GM21360 (cell line): ENCODE measurements at regions not wholly inside any gene's neighbourhood (a gene's known extent, or its start where the extent isn't known, plus 50 kb on each side); places are given as distances from the start of the nearest gene placed in this dataset.

Experiments
- ATAC-seq: cut with Tn5 transposase; IDR thresholded peaks from one replicate; pipeline ENCODE4 v1.9.1; 2021; ENCODE audit warnings: mild to moderate bottlenecking, moderate library complexity; ENCODE audit not compliant: unreplicated experiment

DNA sequence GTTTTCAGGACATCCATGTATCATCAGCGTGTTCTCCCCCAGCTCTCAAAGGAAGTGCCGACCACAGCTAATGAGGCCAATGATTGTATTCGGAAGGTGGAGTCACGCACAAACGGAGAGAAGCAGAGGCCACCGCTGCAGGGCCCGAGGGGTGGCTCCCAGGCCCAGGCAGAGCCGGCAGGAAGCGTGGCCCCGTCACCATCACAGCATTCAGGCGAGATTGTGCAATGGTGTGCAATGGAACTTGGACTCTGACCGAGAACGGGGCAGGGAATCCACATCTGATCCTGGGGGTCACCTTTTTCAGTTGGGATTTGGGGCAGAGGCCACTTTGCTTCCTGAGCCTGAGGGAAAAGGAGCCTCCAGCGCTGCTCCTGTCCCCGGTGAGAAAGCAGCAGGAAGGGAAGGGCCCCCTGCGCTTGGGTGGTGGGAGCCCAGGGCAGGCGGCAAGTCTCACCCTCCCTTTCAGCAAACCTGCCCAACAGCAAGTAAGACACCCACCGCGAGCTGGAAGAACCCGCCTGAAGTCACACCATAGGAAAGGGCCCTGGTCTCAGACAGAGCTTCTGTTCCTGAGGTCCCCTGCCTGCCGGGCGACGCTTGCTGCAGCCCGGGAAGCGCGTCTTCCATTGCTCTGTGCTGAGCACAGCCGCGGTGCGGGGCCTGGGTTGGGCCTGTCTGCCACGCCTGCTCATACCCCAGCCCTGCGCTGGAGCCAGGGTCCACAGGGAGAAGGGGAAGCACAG lies 1430.7 kb downstream of the BRD1 start:
- no peak for ATAC-seq

DNA sequence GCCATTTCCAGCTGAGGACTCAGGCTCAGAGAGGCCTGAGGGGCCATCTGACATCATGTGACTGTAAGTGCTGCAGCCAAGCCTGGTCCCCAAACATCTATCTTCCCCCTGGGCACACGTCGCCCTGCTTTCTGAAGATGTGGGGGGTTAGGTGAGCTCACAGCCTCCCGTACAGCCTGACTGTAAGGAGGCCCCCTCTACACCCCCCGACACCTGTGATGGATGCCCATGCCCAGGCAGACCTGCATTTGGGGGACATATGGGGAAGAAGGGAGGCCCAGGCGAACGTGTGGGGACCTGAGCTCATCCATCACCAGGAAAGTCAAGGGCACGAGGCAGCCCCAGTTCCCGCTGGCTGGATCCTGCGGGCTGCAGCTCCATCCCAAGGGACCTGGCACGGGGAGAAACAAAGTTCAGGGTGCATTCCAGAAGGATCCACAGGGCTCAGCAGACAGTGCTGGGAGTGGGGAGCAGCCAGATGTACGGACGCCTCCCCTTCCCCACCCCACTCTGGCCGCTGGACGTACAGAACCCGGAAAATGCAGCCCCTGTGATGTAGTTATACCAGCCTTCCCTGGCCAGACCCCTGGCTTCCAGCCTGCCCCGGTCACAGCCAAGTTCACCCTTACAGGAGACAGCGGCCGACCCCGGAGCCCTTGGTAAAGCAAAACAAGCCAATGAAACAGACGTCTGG lies 1431.4 kb downstream of the BRD1 start:
- ATAC-seq: no peak

DNA sequence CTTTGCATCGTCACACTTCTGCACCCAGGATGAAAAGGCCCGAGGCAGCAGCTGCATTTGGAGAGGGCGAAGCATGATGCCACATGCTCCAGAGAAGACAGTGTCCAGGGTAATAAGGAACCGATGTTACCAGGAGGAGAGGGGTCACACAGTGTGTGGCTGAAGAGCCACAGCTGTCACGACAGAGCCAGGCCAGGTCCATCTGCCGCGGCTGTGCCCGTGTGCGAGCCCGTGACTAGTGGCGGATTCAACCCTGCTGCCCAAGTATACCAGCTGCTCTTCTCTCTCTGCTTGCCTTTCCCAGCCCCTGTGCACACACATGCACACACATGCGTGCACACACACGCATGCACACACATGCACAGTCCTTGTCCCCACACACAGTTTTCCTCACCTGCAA lies 1432.5 kb downstream of the BRD1 start:
- ATAC-seq: no peak

DNA sequence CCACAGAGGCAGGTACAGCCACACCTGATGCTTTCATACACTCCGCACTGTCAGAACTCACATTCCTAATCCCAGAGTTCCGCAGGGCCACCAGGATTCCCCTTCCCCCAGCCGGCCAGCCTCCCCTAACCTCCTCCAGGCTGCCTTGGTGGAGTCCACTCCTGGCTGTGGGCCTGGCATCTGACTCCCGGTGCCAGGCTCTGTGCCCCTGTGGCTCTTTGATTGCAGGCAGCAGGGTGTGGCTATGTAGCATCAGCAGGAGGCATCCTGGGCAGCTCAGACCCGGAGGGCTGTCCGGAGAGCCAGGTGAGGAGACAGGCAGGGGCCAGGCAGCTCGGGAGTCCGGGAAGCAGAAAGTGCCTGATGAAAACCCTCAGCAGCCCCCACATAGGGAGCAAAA lies 1432.9 kb downstream of the BRD1 start:
- ATAC-seq: no peak

DNA sequence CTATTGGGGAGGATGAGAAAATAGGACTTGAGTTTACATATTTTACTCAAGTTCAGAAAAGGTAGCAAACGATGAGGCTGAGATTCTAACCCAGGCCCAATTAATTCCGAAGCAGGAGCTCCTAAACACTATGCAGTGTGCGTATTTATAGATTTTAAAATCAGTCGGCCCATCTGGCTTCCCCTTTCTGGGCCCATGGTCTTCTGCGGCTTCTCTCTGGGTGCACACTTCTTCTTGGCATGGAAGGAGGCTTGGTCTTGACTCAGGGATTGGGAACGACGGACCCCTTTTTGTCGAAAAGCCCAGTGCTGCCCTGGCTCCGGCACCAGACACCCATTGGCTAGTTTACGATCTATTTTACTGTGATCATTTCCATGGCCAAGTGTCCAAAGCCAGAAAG lies 1433.8 kb downstream of the BRD1 start:
- ATAC-seq: no peak

DNA sequence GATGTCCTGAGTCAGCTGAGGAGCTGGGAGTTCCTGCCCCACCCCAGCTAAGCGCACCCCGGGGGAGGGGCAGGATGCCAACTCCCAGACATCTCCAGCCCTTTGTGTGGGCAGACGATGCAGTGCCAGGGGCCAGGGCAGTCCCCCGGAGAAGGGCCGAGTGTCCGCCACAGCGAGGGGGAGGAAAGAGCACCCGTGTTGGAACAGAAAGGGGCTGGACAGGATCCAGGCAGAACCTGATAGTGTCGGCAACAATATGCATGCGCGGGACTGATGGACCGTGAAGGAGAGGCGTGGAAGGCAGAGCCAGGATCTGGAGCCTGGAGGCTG lies 1434.7 kb downstream of the BRD1 start:
- ATAC-seq: no peak

DNA sequence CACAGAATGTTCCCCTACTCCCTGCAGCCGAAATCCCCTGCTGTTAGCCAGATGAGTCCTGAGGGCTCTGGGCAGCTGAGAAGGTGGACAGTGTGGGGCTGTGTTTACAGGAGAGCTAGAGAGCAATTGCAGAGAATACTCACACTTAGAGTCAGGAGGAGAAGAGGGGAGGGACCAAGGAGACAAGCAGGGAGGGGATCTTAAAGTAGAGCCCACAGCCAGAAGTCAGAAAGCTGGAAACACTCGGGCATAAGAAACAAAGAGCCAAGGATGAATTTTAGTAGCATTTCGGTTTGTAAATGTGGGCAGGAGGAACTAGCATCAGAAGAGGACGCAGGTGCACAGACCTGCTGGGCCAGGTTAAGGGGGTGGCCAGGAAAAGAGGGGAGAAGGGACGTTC lies 1435.9 kb downstream of the BRD1 start:
- ATAC-seq: no peak

DNA sequence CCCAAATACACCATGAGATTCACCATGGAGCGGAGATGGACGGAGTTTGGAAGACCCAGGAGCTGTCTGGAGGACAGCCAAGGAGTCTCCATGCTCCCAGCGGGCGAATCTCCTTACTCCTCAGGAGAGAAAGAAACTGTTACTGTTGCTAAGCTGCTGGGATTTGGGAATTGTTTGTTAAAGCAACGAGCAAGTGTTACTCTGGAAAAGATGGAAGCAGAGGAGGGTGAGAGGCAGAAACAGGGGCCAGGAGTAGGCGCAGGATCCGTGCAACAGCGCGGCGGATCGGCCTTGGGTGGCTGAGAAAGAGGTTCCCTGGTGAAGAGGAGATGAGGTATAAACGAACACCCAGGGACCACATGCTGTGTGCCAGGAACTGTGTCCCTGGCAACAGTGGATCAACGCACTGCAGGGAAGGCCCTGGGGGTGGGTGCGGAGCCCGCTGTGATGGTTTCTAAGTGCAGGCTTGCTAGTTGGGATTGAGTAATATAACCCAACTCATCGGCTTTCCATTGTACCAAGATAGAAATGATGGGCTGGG lies 1436.4 kb downstream of the BRD1 start:
- no peak for ATAC-seq

DNA sequence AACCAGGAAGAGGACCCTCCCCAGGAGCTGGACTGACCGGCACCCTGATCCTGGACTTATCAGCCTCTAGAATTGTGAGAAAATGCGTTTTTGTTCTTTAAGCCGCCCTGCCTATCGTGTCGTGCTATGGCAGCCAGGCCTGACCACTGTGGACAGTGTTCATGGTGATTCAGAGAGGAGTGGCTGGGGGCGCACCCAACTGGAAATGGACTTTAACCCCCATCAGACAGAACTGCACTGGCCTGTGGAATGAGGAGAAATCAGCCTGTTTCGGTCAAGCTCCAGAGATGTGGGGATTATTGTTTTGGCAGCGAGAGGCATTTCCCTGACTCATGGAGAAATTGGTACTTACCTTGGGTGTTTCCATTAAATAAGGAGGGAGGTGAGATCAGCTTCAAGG lies 1437.8 kb downstream of the BRD1 start:
- no peak for ATAC-seq

DNA sequence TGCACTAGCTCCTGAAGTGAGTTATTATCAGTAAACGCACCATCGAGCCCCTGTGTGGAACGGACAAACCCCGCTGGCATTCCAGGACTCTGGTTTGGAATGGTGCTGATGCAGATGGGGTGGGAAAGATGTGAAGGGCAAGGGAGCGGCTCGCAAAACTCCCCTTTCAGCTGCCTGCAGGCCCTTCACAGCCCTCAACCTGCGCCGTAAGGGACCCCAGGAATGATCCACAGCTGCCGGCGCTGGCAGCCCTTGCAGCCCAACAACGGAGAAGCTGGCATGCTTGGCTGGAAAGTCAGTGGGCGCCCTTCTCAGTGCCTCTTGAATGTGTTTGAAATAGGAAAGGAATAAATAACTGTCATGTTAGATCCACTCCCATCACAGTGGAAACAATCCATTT lies 1445.5 kb downstream of the BRD1 start:
- ATAC-seq: no peak

DNA sequence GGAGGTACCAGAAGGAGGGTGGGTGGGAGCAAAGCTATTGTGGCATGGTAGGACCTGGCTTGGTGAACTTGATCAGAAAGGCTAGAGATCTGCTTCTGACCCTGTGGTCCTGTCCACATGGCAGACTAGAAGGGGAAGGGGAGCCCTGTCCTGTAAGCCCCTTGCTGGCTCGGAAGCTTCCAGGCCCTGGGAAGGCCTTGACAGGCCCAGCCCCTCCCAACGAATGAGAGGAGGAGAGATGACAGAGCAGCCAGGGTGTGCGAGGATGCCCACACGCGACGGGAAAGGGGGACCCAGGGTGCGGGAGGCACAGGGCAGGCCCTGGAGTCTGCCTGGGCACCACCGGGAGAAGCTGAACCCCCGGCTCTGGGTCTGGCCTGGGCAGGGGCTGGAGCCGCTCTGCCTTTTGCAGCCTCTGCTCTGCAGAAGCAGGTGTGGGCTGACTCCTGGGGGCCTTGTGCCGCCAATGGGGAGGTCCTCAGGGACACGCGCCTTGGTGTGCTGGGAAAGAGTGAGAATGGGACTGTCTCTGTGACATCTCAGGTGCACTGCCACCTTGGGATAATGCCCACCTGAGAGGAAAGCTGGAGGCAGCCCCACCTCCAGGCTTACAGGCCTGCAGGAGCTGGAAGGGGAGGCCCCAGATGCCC lies 1447.5 kb downstream of the BRD1 start:
- ATAC-seq: no peak

DNA sequence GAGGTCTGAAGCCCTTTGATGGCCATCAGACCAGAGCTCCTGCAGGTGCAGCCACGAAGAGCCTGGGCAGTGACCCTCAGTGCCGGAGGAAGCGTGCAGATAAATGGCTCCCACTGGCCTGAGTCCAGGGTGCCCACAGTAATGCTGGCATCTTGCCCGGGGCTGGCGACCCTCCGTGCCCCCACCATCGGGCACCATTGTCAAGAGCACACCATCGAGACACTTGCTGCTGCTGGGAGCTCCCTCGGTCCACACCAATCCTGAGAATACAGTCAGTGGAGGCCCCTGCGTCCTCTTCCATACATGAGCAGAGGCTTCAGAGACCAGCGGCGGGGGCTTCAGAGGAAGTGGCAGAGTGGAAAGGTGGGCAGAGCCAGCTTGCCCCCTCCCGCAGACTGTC lies 1448.3 kb downstream of the BRD1 start:
- no peak for ATAC-seq

DNA sequence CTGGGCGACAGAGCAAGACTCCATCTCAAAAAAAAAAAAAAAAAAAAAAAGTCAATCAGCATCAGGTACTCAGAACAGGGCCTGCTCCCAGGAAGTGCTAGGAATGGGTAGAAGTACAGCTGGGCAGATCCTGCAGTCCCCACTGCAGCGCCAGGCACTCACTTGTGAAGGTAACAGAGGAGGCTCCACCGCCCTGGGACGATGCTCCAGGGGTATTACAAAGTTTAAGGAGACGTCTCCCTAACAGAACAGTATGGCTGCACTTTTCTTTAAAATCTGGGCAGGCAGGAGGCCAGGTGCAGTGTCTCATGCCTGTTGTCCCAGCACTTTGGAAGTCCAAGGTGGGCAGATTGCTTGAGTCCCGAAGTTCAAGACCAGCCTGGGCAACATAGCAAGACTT lies 1449.0 kb downstream of the BRD1 start:
- ATAC-seq: no peak

DNA sequence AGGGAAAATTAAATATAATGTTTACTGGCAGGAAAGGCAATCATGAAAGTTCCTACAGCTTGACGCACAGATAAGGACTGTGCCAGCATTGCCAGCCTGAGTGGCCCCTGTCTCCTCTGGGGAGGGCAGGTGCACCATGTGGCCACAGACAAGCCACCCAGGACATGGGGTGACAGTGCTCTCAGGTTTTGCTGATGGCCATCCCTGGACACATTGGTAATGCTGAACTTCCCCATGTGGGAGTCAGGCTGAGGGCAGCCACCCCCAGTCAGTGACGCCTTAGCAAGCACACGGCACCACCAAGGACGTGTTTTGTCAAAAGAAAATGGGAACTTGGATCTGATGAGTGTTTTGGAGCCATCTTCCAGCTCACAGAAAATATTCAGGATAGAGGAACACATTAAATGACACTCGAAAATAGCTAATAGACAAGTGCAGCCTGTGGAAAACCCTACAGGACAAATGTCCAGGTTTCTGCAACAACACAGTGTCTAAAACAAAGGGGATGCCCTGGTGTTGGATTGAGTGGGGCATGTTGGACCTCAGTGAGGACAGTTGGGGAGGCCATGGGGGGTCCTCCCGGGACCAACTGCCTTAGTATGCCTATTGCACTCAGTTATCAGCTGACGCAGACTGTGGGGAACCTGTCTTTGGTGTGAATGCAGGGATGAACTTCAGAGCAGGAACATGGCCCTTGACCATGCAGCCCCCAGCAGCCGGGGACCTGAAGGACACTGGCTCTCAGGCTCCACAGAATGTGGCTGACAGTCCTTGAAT lies 1450.5 kb downstream of the BRD1 start:
- ATAC-seq: no peak

DNA sequence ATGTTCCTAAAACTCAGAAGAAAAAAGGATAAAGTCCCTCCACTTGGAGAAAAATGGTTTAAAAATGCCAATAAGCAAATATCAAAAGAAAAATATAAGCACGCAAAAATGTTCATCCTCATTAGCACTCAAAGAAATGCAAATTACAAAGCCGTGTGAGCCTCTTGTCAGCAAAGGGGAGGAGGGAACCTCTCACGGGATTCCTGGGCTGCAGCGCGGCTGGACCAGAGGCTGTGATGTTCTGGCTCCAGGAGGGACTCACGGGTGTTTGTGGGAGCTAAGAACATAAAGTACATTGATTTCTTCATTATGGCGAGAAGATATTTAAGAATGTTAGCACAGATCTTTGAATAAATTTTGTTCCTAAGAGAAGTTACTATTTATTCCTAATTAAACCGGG lies 1451.2 kb downstream of the BRD1 start:
- ATAC-seq: no peak

DNA sequence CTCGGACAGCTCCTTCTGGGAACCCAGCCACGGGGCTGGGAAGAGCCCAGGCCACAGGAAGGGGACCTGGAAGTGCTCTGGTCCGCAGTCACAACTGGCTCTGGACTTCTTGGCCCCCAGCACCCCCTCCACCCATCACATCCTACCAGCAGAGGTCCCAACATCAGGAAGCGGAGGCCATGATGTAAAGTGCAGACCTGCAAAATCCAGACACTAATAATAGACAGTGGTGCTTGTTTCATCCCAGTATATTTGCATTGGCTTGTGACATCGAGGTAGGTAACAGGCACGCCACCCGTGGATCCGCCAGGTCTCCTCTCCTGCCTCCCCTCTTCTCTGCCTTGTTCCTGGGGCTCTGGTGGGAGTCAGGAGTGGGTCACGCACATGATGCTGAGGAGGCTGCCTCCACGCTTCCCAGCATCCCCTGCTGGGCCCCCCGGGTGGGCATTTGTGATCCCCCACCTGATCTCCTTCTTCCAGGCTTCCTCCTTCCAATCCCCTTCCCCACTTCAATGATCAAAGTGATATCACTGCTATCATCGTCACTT lies 1454.0 kb downstream of the BRD1 start:
- ATAC-seq: no peak

DNA sequence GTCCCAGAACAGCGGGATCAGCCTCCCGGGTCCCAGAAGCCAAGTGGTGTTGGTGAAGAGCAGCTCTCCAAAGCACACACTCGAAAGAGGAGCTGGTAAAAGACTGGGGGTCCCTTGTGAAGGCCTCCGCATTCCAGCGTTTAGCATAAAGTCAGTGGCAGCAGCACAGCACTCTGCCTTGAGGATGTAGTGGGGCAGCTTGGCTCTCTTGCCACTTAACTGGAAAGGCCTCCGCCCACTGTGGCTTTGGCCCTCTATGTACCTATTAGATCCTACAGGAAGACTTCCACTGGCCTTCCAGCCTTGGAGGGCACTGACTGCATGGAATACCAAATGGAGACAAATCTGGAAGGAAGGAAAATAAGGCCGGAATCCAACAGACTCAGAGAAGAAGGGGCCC lies 1455.3 kb downstream of the BRD1 start:
- ATAC-seq: no peak

DNA sequence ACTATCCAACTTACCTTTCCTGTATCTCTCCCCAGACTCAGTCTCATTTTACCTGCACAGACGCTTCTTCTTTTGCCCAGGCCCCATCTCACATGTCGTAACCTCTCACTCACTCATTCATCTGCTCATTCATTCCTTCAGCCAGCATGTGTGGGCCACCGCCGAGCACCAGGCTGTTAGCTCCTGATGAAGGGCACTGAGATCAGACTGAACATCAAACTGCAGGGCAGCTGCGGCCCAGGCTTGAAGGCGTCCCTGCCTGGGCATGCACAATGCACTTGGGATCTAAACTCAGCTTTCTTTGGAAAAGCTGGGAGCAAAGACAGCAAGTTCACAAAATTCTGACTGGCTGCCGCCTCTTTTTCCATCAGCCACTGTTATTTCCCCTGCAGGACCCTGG lies 1456.3 kb downstream of the BRD1 start:
- ATAC-seq: no peak

DNA sequence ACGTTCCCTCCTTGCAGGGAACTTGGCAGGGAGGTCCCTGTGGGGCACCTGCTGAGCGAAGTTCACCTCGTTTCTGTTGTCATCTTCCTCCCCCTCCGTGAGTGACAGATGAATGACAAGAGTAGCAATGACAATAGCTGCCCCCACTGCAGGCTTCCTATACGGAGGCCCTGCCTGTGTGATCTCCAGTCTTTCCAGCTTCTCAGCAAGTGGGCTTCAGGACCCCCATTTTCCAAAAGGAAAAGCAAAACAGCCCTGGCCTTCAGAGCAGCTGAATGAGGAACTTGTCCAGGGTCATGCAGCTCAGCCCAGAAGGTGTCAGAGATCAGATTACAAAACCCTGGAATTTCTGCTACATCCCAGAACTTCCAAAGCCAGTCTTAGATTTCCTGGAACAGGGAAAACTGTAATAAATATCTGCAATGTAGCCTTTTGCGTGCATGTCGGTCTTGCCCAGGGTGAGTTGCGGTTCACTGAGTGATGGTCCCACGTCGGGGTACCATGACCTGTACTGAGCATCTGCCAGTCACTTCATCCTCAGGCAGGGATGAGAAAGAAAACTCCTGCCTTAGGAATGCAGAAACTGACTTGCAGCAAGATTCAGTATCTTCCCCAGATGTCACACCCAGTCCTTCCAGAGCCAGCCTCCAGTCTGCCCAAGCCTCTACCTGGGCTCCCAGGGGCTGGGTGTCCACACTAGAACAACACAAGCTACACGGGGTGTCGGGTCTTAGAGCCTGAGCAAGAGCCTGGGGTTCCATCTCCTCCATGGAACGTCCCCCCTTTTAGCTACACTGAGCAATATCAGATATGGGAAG lies 1457.0 kb downstream of the BRD1 start:
- ATAC-seq: no peak

DNA sequence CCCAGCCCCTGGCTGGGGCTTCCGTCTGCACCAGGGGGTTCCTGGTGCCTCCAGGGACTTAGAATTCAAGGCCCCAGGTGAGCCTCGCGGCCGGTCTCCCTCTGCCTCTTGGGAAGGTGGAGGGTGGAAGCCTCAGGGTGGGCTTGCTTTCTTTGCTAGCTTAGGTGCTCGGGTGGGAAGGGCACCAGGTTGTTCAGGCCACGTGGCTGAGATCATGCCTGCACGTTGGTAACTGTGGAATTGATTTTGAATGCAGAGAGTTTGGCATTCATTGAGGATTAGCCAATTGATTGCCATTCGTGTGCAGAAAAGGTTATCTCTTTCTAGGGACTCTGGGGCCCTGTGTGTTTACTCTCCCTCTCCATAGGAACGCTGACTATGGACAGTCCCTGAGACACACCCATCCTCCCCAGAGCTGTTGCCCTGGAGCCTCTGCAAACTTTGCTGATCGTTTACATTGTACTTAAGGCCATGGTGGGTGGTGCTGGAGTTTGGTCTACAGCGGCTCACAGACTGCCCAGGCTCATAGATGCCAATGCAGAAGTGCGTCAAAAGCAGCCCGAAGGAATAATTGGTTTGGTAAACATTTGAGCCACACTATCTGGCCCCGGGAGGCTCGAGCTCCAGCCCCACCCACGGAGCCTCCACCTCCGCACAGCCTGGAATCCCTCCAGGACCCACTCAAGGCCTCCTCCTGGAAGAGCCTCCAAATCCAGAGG lies 1457.7 kb downstream of the BRD1 start:
- ATAC-seq: no peak
